Posterior vena cava (tissue), 2 donors: ENCODE measurements at regions not wholly inside any gene's neighbourhood (a gene's known extent, or its start where the extent isn't known, plus 50 kb on each side); places are given as distances from the start of the nearest gene placed in this dataset.
"Not testable (repeated sequence)": the region's sequence is repeated elsewhere in the genome, so short reads cannot be mapped to it uniquely, and the experiment has no call there.

Source experiments
- DNase-seq: peaks from one replicate; pipeline ENCODE4 v3.0.0-alpha.2; 2020; ENCODE audit warnings: low spot score
- intact Hi-C, 2 donors: fragments of 100-400 bp; cut with DNase I; formaldehyde crosslinking; loops; one replicate each; pipeline versions ENCODE4 v1.14.1 to v1.14.2; 2022 to 2023
- donor health status: DM: yes; HTN: yes; CAD: no.
- donor health status: DM: yes; HTN: yes; CAD: no.

DNA sequence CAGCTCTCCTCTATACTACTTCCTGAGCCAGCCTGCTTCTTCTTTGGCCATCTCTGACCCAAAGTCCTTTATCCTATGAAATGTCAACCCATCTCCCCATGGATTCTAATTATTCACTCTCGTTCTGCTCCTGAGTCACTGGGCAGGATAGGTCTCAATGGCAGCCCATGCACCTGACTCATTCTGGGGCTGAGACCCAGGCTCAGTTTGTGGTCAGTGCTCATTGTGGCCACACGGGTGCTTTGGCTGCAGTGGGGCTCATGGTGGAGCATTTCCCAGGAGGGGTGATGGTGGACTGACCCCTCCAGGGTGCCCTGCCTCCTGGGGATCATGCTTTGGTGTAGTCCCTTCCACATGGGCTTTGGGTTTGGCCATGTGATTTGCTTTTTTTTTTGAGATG, 154.8 kb upstream of the WSCD1 start:
- intact Hi-C loops: no loop called here
- DNase-seq: no peak

- no peak for DNase-seq
- intact Hi-C loops: no loop called here
Observed at GRCh38 chr17:5919089-5919488, 151.1 kb upstream of the WSCD1 start.

DNA sequence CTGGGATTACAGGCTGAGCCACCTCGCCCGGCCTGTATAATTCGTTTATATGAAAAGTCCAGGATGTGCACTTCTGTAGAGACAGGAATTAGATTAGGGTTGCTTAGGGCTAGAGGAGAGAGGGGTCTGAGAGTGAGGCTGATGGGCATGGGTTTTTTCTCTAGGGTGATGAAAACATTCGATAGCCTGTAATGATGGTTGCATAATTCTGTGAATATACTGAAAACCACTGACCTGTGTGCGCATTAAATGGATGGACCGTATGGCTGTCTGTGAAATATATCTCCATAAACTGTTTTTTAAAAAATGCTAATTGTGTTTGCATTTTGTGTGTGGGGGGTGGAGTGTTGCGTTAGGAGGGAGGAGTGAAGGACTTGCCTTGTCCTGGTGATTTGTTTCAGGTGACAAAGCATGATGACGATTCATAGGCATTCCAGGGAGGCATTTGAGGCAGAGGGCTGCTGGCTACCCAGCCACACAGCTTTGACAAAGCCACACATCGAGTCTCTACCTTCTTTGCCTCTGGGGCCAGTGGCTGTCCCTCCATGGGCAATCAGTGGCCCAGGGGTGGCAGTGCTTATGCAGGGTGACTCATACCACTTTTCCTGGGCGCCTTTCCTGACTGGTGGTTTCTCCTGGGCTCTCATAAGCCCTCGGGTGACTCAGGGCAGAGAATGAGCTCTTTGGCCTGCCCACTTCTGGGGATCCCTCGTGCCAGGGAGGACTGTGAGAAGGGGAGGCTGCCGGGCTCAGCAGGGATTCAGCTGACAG, 148.5 kb upstream of the WSCD1 start:
- intact Hi-C loops: no loop called here
- no peak for DNase-seq

DNA sequence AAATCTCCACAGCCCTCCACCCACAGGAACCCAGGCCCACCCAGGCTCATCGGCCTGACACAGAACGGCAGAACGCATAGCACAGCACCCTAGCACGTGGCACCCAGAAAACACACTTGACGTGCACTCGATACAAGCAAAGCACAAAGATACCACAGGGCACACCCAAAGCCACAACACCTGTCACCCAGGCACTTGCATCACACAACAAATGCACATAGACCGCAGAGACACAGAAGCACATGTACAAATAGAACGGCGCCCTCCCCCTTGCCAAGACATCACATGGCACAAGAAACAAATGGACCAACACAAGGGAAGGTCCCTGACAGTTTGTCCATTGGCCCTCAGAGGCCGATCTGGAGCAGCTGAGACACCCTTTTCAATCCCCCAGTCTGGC, 147.7 kb upstream of the WSCD1 start:
- intact Hi-C loops: no loop called here

DNA sequence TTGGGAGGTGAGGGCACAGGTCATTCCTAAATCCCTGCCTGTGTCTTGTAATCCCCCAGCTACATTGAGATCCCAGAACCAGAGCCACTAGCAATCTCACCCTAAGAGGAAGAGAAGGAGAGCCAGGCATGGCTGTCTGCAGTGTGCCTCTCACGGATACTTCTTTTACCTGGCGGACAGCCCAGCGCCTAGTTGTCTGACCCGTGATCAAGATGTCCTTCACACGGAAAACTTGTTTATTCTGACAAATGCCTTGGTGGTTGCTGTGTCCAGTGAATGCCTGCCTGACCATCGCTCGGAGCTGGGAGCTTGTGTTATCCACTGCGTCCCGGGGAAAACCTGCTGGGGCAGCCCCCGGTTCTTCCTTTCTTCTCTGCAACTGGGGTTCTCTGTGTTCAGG, 140.5 kb upstream of the WSCD1 start:
- intact Hi-C loops: no loop called here

More for the DNA sequence above, 147.7 kb upstream of the WSCD1 start:
- DNase-seq: no peak

DNA sequence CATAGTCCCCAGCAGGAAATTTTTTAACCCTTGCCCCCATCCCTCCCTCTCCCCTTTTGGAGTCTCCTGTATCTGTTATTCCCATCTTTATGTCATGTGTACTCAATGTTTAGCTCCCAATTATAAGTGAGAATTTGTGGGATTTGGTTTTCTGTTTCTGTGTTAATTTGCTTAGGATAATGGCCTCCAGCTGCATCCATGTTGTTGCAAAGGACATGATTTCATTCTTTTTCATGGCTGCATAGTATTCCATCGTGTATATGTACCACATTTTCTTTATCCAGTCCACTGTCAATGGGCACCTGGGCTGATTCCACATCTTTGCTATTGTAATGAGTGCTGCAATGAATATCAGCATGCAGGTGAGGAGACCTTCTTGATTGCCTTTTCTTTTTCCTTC, 139.6 kb upstream of the WSCD1 start:
- intact Hi-C loops, DNase-seq: not testable (repeated sequence)

More for the DNA sequence above, 140.5 kb upstream of the WSCD1 start:
- no peak for DNase-seq

- DNase-seq: no peak
Observed at GRCh38 chr17:5931616-5932015, 138.6 kb upstream of the WSCD1 start.

DNA sequence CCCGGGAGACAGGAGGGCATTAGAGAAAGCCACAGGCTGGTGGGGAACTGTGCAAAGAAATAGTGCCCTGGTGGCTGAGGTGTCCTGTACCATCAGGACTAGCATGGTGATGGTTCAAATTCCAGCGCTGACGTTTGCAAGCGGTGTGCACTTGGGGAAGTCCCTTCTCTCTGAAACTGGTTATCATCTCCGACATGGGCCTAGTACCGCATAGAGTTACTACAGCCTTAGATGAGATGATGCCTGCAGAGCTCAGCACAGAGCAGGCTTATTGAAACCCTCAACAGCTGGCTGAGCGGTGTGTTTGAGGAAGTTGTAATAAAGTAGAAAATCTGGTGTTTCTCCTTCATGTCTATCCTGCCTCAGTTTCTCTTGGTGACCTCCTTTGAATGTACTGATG, 136.7 kb upstream of the WSCD1 start:
- intact Hi-C loops: no loop called here
- no peak for DNase-seq

More at GRCh38 chr17:5931616-5932015, 138.6 kb upstream of the WSCD1 start:
- intact Hi-C loops: no loop called here

DNA sequence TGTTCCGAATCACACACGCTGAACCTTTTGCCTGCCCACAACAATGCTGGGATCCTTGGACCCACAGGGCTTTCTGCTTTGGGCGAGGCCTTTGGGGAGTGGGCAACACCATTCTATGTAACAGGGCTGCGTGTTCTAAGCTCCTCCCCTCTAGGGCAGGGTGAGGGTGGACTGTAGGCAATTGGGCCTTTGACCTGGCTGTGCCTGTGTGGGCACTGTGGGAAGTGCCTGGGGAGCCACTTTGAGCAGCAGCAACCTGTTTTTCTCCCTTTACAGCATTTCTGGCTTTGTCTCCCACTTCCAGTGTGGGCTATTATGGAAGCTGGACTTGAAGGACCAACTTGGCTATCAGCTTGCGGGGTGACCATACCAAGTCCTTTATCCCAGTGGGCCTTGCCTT, 128.9 kb upstream of the WSCD1 start:
- DNase-seq: no peak
- intact Hi-C loops: no loop called here

DNA sequence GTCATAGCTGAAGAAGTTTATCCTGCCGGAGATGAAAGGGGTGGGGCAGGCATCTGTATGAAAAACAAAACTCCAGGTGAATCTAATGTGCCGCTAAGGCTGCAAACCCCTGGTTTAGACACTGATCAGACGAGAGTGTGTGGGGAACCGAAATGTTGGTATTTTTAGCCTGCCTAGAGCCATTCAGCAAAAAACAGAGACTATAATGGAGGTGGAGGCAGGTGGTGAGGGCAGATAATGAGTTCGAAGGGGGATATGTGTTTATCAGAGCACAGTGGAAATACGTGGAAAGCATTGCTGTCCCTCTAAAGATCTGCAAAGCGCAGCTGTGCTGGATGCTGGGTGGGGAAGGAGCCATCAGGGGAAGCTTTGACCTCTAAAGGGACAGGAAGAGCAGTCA, 127.5 kb upstream of the WSCD1 start:
- intact Hi-C loops: no loop called here
- no peak for DNase-seq

DNA sequence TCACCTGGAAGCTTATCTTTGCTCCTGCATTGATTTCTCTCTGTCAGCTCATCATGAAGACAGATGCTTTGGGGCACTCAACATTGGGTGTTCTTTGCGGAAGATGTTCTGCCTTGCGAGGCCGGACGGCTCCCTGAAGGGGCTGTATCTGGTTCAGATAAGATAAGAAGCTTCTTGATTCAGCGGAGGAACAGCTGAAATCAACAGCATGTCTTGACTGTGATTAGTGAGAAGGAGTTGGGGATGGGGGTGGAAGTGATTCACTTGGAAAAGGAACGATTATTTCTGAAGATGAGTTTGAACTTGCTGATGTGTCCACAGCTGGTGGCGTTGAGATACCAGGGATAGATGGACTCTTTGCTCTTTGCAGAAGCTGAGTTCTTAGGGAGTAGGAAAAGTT, 126.9 kb upstream of the WSCD1 start:
- no peak for DNase-seq
- intact Hi-C loops: no loop called here

GRCh38 chr17:5943982-5944381, 126.2 kb upstream of the WSCD1 start:
- DNase-seq: no peak
- intact Hi-C loops: no loop called here

DNA sequence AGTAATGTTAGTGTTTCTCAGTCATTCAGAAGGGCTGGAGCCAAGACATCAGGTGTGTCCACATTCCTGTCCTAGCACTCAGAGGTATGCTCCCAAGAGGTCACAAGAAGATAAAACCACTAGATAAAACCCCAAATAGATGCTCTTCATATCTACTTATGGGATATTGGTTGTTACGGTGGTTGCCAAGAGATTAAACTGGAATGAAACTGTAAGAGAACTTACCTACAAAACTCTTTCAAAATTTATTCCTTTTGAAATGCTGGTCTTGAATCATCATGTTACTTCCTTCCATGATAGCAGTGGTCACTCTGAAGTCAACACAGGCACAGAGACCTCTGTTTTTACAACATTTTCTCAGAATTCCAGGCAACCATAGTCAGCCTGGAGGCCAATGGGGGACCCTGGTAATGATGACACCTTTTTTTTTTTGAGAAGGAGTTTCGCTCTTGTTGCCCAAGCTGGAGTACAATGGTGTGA, 122.4 kb upstream of the WSCD1 start:
- DNase-seq: no peak
- intact Hi-C loops: no loop called here

- intact Hi-C loops: no loop called here
Observed at GRCh38 chr17:5948811-5949210, 121.4 kb upstream of the WSCD1 start.

DNA sequence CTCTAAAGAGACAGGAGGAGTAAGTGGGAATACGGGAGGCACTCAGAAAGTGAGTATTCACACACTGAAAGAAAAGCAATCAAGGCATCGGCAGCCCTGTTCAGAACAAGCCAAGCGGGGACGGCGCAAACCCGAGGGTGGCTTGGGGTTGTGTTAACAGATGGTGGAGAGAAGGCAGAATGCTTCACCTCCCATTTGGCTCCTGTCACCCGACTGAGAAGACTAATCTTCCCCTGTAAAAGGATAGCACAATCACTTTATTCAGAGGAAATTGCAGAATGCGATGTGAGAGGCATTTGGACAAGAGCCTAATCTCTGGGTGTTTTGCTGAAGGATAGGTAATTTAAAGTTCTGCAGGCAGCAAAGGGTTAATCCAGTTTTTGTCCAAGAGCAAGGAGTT, 119.3 kb upstream of the WSCD1 start:
- DNase-seq: no peak
- intact Hi-C loops: loop anchor here in 1 of 2 donors (10.0 kb wide), 1 partner anchor 146 kb away; no protein-coding TSS in a partner anchor

More at GRCh38 chr17:5948811-5949210, 121.4 kb upstream of the WSCD1 start:
- no peak for DNase-seq

GRCh38 chr17:5951912-5952311, 118.3 kb upstream of the WSCD1 start:
- intact Hi-C loops: loop anchor here in 1 of 2 donors (10.0 kb wide), 1 partner anchor 147 kb away; no protein-coding TSS in a partner anchor

DNA sequence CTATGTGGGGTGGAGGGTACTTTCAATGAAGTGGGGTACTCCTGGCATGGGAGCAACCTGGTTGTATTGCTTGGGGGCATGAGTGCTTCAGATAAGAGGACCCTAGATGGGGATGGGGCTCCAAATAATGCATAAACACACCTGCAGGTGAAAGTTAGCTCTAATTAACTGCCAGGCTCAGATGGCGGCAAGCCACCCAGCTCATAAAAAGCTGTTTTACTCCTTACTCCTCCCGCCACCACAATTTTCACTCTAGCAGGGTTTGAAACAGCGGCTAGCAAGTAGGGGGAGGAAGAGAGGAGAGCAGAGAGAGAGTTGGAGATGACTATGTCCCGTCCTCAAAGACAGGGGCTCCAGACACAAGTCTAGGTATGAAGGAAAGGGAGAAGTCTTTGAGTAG, 117.7 kb upstream of the WSCD1 start:
- no peak for DNase-seq
- intact Hi-C loops: loop anchor here in 1 of 2 donors (10.0 kb wide), 1 partner anchor 148 kb away; no protein-coding TSS in a partner anchor

More at GRCh38 chr17:5951912-5952311, 118.3 kb upstream of the WSCD1 start:
- no peak for DNase-seq

DNA sequence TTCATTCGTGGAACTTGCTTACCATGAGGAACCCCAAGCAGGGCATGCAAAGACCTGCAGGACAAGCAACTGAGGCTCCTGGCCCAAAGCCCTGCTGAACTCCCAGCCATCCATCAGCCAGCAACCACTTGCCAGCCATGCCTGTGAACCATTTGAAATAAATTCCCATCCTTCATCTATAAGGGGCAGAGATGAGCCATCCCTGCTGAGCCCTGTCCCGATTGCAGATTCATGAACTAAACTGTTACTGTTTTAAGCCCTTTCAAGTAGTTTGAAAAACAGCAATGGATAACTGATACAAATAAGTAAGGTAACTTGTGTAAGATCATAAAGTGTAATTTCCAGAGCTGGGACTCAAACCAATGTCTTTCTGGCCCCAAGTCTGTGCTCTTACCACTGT, 114.4 kb upstream of the WSCD1 start:
- no peak for DNase-seq
- intact Hi-C loops: loop anchor here in 1 of 2 donors (10.0 kb wide), 1 partner anchor 151 kb away; no protein-coding TSS in a partner anchor

GRCh38 chr17:5958850-5959249, 111.3 kb upstream of the WSCD1 start:
- DNase-seq: no peak
- intact Hi-C loops: loop anchor here in 1 of 2 donors (10.0 kb wide), 1 partner anchor 154 kb away; no protein-coding TSS in a partner anchor

DNA sequence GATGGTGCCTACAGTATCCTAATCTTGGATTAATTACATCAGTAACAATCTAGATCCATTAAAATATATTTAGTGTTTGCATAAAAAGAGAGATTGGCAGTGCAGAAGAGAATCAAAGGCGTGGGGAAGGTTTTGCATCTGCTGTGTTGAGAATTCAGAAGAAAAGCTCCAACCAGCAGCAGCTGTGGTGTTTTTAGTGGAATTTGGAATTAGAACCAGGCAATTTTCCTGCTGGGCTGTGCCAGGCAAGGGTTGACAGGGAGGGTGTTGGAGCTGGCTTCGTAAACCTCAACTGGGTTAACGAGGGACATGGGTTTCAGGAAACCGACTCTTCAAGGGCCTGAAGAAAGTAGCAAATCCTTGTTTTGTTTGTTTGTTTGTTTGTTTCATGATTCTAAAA, 107.8 kb upstream of the WSCD1 start:
- no peak for DNase-seq
- intact Hi-C loops: no loop called here

- intact Hi-C loops: no loop called here
- DNase-seq: no peak
Observed at GRCh38 chr17:5971969-5972368, 98.2 kb upstream of the WSCD1 start.
